22Rv1 (cell line): ENCODE measurements at regions not wholly inside any gene's neighbourhood (a gene's known extent, or its start where the extent isn't known, plus 50 kb on each side); places are given as distances from the start of the nearest gene placed in this dataset.

Experiments
- H3K27ac ChIP-seq: fragments of 450-650 bp; 2 replicates; pipeline ENCODE4 v1.5.1; 2017
- CTCF ChIP-seq: fragments of 450-650 bp; IDR thresholded peaks from 2 replicates; pipeline ENCODE4 v1.5.1; 2017; ENCODE audit warnings: mild to moderate bottlenecking
- ZFX ChIP-seq: fragments of 450-650 bp; IDR thresholded peaks from 2 replicates; pipeline ENCODE4 v1.6.1; 2017; ENCODE audit warnings: antibody characterized with exemption, borderline replicate concordance

GRCh38 chr18:40624959-40625358 is 1330.1 kb upstream of the PIK3C3 start:
- no peak overlapping the region for H3K27ac ChIP-seq
- TF ChIP-seq ZFX (no peak), CTCF (no peak)

- no peak overlapping the region for H3K27ac ChIP-seq
- no peak for TF ChIP-seq ZFX
- TF ChIP-seq CTCF, result no peak
Observed at GRCh38 chr18:40613721-40614120, 1341.3 kb upstream of the PIK3C3 start.

- TF ChIP-seq CTCF (no peak), ZFX (no peak)
- H3K27ac ChIP-seq, result no peak overlapping the region
Observed at GRCh38 chr18:40612356-40612755, 1342.7 kb upstream of the PIK3C3 start.

GRCh38 chr18:40608226-40608625 is 1346.8 kb upstream of the PIK3C3 start:
- H3K27ac ChIP-seq, result no peak overlapping the region
- TF ChIP-seq ZFX (no peak), CTCF (no peak)

- H3K27ac ChIP-seq, result no peak overlapping the region
- TF ChIP-seq ZFX (no peak), CTCF (no peak)
Observed at GRCh38 chr18:40607542-40608148, 1347.4 kb upstream of the PIK3C3 start.

- TF ChIP-seq ZFX (no peak), CTCF (no peak)
- H3K27ac ChIP-seq, result no peak overlapping the region
Observed at GRCh38 chr18:40606996-40607395, 1348.0 kb upstream of the PIK3C3 start.

- TF ChIP-seq CTCF, result no peak
- TF ChIP-seq ZFX, result no peak
- H3K27ac ChIP-seq, result no peak overlapping the region
Observed at GRCh38 chr18:40583671-40584070, 1371.4 kb upstream of the PIK3C3 start.
